GM23338 (cell line): ENCODE measurements at regions not wholly inside any gene's neighbourhood (a gene's known extent, or its start where the extent isn't known, plus 50 kb on each side); places are given as distances from the start of the nearest gene placed in this dataset.
A peak's percentile ranks its signal among the peaks of the same experiment; 100 is the strongest.

Experiments
- ATAC-seq: fragments of 200-7000 bp; cut with Tn5 transposase; 3 replicates; pipeline ENCODE4 v1.9.1; 2020
- DNase-seq: peaks from one replicate; pipeline ENCODE4 v3.0.0-alpha.2; 2015; ENCODE audit warnings: low spot score
- H2AFZ ChIP-seq: fragments of 200-600 bp; sonication (generic); 2 replicates; pipeline ENCODE4 v1.8.0; 2016; ENCODE audit warnings: antibody characterized with exemption, mild to moderate bottlenecking, moderate library complexity
- H3F3A ChIP-seq: fragments of 200-600 bp; sonication (generic); replicated peaks from 2 replicates; pipeline ENCODE4 v1.8.0; 2017; ENCODE audit warnings: antibody characterized with exemption, mixed run types, low read depth
- H3K27ac ChIP-seq: fragments of 200-600 bp; sonication (generic); 2 replicates; pipeline ENCODE4 v1.6.1; 2016; ENCODE audit warnings: low read depth
- H3K27me3 ChIP-seq: fragments of 200-600 bp; sonication (generic); 2 replicates; pipeline ENCODE4 v1.8.0; 2016; ENCODE audit warnings: mild to moderate bottlenecking, mixed run types, moderate library complexity; ENCODE audit not compliant: insufficient read depth
- H3K36me3 ChIP-seq: fragments of 200-600 bp; sonication (generic); 2 replicates; pipeline ENCODE4 v1.8.0; 2016; ENCODE audit warnings: mild to moderate bottlenecking; ENCODE audit not compliant: insufficient read depth
- H3K4me1 ChIP-seq: fragments of 200-600 bp; sonication (generic); 2 replicates; pipeline ENCODE4 v1.8.0; 2016; ENCODE audit warnings: mild to moderate bottlenecking, moderate library complexity; ENCODE audit not compliant: insufficient read depth
- H3K4me2 ChIP-seq: fragments of 200-600 bp; sonication (generic); 2 replicates; pipeline ENCODE4 v1.7.1; 2017; ENCODE audit warnings: mixed run types
- H3K4me3 ChIP-seq: fragments of 200-600 bp; sonication (generic); 2 replicates; pipeline ENCODE4 v1.6.1; 2016; ENCODE audit warnings: mixed run types
- H3K79me2 ChIP-seq: fragments of 200-600 bp; sonication (generic); replicated peaks from 2 replicates; pipeline ENCODE4 v1.8.0; 2017; ENCODE audit warnings: mild to moderate bottlenecking; ENCODE audit not compliant: insufficient read depth
- H3K9me2 ChIP-seq: fragments of 200-600 bp; sonication (generic); 2 replicates; pipeline ENCODE4 v1.8.0; 2017; ENCODE audit not compliant: insufficient read depth
- H4K20me1 ChIP-seq: fragments of 200-600 bp; sonication (generic); replicated peaks from 2 replicates; pipeline ENCODE4 v1.8.0; 2017; ENCODE audit warnings: mild to moderate bottlenecking; ENCODE audit not compliant: insufficient read depth
- H3K27ac Mint-ChIP-seq: 2 replicates; pipeline ENCODE4 v1.8.0; 2020; ENCODE audit warnings: inconsistent platforms, mild to moderate bottlenecking, moderate library complexity, mixed read lengths
- H3K27me3 Mint-ChIP-seq: 3 replicates; pipeline ENCODE4 v1.8.0; 2022; ENCODE audit warnings: low read depth, mild to moderate bottlenecking, moderate library complexity, mixed read lengths, inconsistent platforms; ENCODE audit not compliant: insufficient read depth, poor library complexity
- H3K36me3 Mint-ChIP-seq: 3 replicates; pipeline ENCODE4 v1.8.0; 2021; ENCODE audit warnings: low read depth, mild to moderate bottlenecking, inconsistent platforms, moderate library complexity, mixed read lengths
- H3K4me1 Mint-ChIP-seq: 3 replicates; pipeline ENCODE4 v1.8.0; 2020; ENCODE audit warnings: mild to moderate bottlenecking, inconsistent platforms, mixed read lengths
- H3K4me3 Mint-ChIP-seq: 3 replicates; pipeline ENCODE4 v1.8.0; 2021; ENCODE audit warnings: moderate library complexity, mild to moderate bottlenecking, inconsistent platforms, mixed read lengths
- H3K9me3 Mint-ChIP-seq: 3 replicates; pipeline ENCODE4 v1.8.0; 2020; ENCODE audit warnings: moderate library complexity, mild to moderate bottlenecking, inconsistent platforms, mixed read lengths
- CREB1 ChIP-seq: fragments of 250-450 bp; sonication (Bioruptor Pico); IDR thresholded peaks from 2 replicates; pipeline ENCODE4 v1.5.0; 2020; ENCODE audit warnings: low read depth, mild to moderate bottlenecking, moderate library complexity
- CTCF ChIP-seq, 2 experiments: fragments of 200-600 bp in 1 of 2; sonication (generic) in 1 of 2; conservative IDR thresholded peaks; 2 replicates each; pipeline versions ENCODE4 v1.5.1 to v1.6.1; 2016 to 2017; ENCODE audit warnings: antibody characterized with exemption in 2 of 2, low read depth in 2 of 2, mild to moderate bottlenecking in 2 of 2, moderate library complexity in 1 of 2
- EZH2 ChIP-seq: fragments of 200-600 bp; sonication (generic); IDR thresholded peaks from one replicate; pipeline ENCODE4 v1.8.0; 2017; ENCODE audit warnings: antibody characterized with exemption, mild to moderate bottlenecking, low read depth; ENCODE audit not compliant: unreplicated experiment
- EZH2phosphoT487 ChIP-seq: fragments of 200-600 bp; sonication (generic); IDR thresholded peaks from one replicate; pipeline ENCODE4 v1.8.1; 2018; ENCODE audit warnings: antibody characterized with exemption; ENCODE audit not compliant: unreplicated experiment
- POLR2AphosphoS5 ChIP-seq: IDR thresholded peaks from 2 replicates; pipeline ENCODE4 v1.6.1; 2016; ENCODE audit warnings: antibody characterized with exemption, low read depth
- ZNF331 ChIP-seq: fragments of 250-450 bp; sonication (Bioruptor Pico); IDR thresholded peaks from 2 replicates; pipeline ENCODE4 v1.5.0; 2020; ENCODE audit warnings: low read depth, mild to moderate bottlenecking, moderate library complexity
- ZNF462 ChIP-seq: fragments of 250-450 bp; sonication (Bioruptor Pico); IDR thresholded peaks from 2 replicates; pipeline ENCODE4 v1.5.0; 2020; ENCODE audit warnings: mild to moderate bottlenecking, moderate library complexity

- ATAC-seq, result no peak
Measured at GRCh38 chr5:84816746-84817547, 432.3 kb upstream of the EDIL3 start.

GRCh38 chr5:84816160-84816559 lies 431.5 kb upstream of the EDIL3 start:
- Histone ChIP-seq H3K4me1 (no peaks in the 10 kb centered on the region; the same call in 1 of the 2 replicates), H3K36me3 (no peaks in the 10 kb centered on the region), H3K27ac (no peak overlapping the region), H3K9me2 (0 out of 2 replicates have a peak, but pooled peaks cover 11% of the 10 kb centered on the region), H2AFZ (peak overlapping the region; percentile 66; the same call in 1 of the 2 replicates), H3K4me3 (no peak overlapping the region), H4K20me1 (no peaks in the 10 kb centered on the region), H3K79me2 (no peaks in the 10 kb centered on the region), H3K27me3 (no peaks in the 10 kb centered on the region), H3K4me2 (no peak overlapping the region), H3F3A (no peaks in the 10 kb centered on the region)
- H3K4me3 Mint-ChIP-seq, result no peak overlapping the region
- peaks cover 7% of the 10 kb centered on the region; the same call in 1 of the 3 replicates for H3K9me3 Mint-ChIP-seq
- no peak overlapping the region for H3K27ac Mint-ChIP-seq
- DNase-seq, result no peak
- H3K27me3 Mint-ChIP-seq, result peaks cover 4% of the 10 kb centered on the region
- no peak for ATAC-seq
- H3K4me1 Mint-ChIP-seq, result peaks cover 3% of the 10 kb centered on the region; the same call in 1 of the 3 replicates
- peaks cover 8% of the 10 kb centered on the region; the same call in 1 of the 3 replicates for H3K36me3 Mint-ChIP-seq
- TF ChIP-seq ZNF462 (CRISPR knock-in tag) (no peak), ZNF331 (CRISPR knock-in tag) (no peak), EZH2phosphoT487 (no peak), EZH2 (no peak), CREB1 (CRISPR knock-in tag) (no peak), POLR2AphosphoS5 (no peak)

More at GRCh38 chr5:84816746-84817547, 432.3 kb upstream of the EDIL3 start:
- Mint-ChIP-seq H3K4me3 (no peak overlapping the region), H3K27me3 (peaks cover 3% of the 10 kb centered on the region), H3K27ac (no peak overlapping the region), H3K36me3 (peaks cover 5% of the 10 kb centered on the region; the same call in 1 of the 3 replicates), H3K4me1 (peaks cover 4% of the 10 kb centered on the region), H3K9me3 (peaks cover 4% of the 10 kb centered on the region; the same call in 1 of the 3 replicates)
- Histone ChIP-seq H3K4me2 (no peak overlapping the region), H3F3A (no peaks in the 10 kb centered on the region), H3K27ac (no peak overlapping the region), H3K4me1 (no peaks in the 10 kb centered on the region; the same call in 1 of the 2 replicates), H3K9me2 (0 out of 2 replicates have a peak, but pooled peaks cover 6% of the 10 kb centered on the region), H4K20me1 (no peaks in the 10 kb centered on the region), H3K27me3 (no peaks in the 10 kb centered on the region), H3K4me3 (no peak overlapping the region), H3K79me2 (no peaks in the 10 kb centered on the region), H2AFZ (peak overlapping the region; percentile 66), H3K36me3 (no peaks in the 10 kb centered on the region)
- no peak for TF ChIP-seq CREB1 (CRISPR knock-in tag)
- TF ChIP-seq CTCF (conservative IDR thresholded peaks at IDR 0.05; ENCODE audit: low read depth in 2 of 2), result no peak
- no peak for DNase-seq
